SK-N-SH treated with all-trans-retinoic acid at 6 μM for 48 hours (cell line): ENCODE measurements at regions not wholly inside any gene's neighbourhood (a gene's known extent, or its start where the extent isn't known, plus 50 kb on each side); places are given as distances from the start of the nearest gene placed in this dataset.

Source experiments
- ATAC-seq: fragments of 200-7000 bp; cut with Tn5 transposase; 3 replicates; pipeline ENCODE4 v1.9.1; 2020; ENCODE audit warnings: mild to moderate bottlenecking, moderate library complexity
- ARNTL ChIP-seq: fragments of 450-650 bp; formaldehyde crosslinking; IDR thresholded peaks from 2 replicates; pipeline ENCODE4 v1.5.0; 2020; ENCODE audit warnings: low read depth, mild to moderate bottlenecking, moderate library complexity, borderline replicate concordance
- BACH2 ChIP-seq: fragments of 250-450 bp; sonication (Bioruptor Pico); IDR thresholded peaks from 2 replicates; pipeline ENCODE4 v1.9.0; 2021; ENCODE audit warnings: mild to moderate bottlenecking, borderline replicate concordance
- CSDC2 ChIP-seq: fragments of 250-450 bp; sonication (Bioruptor Pico); IDR thresholded peaks from 2 replicates; pipeline ENCODE4 v1.5.0; 2020; ENCODE audit warnings: mild to moderate bottlenecking, moderate library complexity
- ESRRG ChIP-seq: fragments of 250-450 bp; sonication (Bioruptor Pico); IDR thresholded peaks from 2 replicates; pipeline ENCODE4 v1.6.1; 2021; ENCODE audit warnings: mild to moderate bottlenecking
- GLIS3 ChIP-seq: fragments of 250-450 bp; sonication (Bioruptor Pico); IDR thresholded peaks from 2 replicates; pipeline ENCODE4 v1.5.0; 2020; ENCODE audit warnings: mild to moderate bottlenecking, moderate library complexity
- RARB ChIP-seq: fragments of 250-450 bp; sonication (Bioruptor Pico); IDR thresholded peaks from 2 replicates; pipeline ENCODE4 v1.8.0; 2021; ENCODE audit warnings: mild to moderate bottlenecking, moderate library complexity
- SNAI2 ChIP-seq: fragments of 250-450 bp; sonication (Bioruptor Pico); IDR thresholded peaks from 2 replicates; pipeline ENCODE4 v1.5.0; 2020; ENCODE audit warnings: mild to moderate bottlenecking, moderate library complexity
- TCF4 ChIP-seq: fragments of 250-450 bp; sonication (Bioruptor Pico); IDR thresholded peaks from 2 replicates; pipeline ENCODE4 v1.8.0; 2021; ENCODE audit warnings: mild to moderate bottlenecking, moderate library complexity, borderline replicate concordance
- TOX ChIP-seq: fragments of 250-450 bp; sonication (Bioruptor Pico); IDR thresholded peaks from 2 replicates; pipeline ENCODE4 v1.8.0; 2021; ENCODE audit warnings: mild to moderate bottlenecking, moderate library complexity, borderline replicate concordance
- ZC3H10 ChIP-seq: fragments of 250-450 bp; sonication (Bioruptor Pico); IDR thresholded peaks from 2 replicates; pipeline ENCODE4 v1.5.1; 2021; ENCODE audit warnings: mild to moderate bottlenecking, moderate library complexity
- ZFP30 ChIP-seq: fragments of 450-650 bp; formaldehyde crosslinking; IDR thresholded peaks from 2 replicates; pipeline ENCODE4 v1.5.0; 2022; ENCODE audit warnings: mild to moderate bottlenecking, moderate library complexity
- ZNF565 ChIP-seq: fragments of 450-650 bp; formaldehyde crosslinking; conservative IDR thresholded peaks from 2 replicates; pipeline ENCODE4 v1.5.0; 2020; ENCODE audit warnings: low read depth, mild to moderate bottlenecking, moderate library complexity
- ZNF8 ChIP-seq: fragments of 450-650 bp; formaldehyde crosslinking; IDR thresholded peaks from 2 replicates; pipeline ENCODE4 v1.5.0; 2020; ENCODE audit warnings: mild to moderate bottlenecking, moderate library complexity
- TF ChIP-seq, protein P1 (sequence below): fragments of 250-450 bp; sonication (Bioruptor Pico); IDR thresholded peaks from 2 replicates; pipeline ENCODE4 v1.5.1; 2020; ENCODE audit warnings: low read depth, mild to moderate bottlenecking, moderate library complexity
- TF ChIP-seq, protein P2 (sequence below): fragments of 250-450 bp; sonication (Bioruptor Pico); IDR thresholded peaks from 2 replicates; pipeline ENCODE4 v1.8.0; 2020; ENCODE audit warnings: mild to moderate bottlenecking, moderate library complexity, borderline replicate concordance
- TF ChIP-seq, protein P3 (sequence below): fragments of 250-450 bp; sonication (Bioruptor Pico); IDR thresholded peaks from 2 replicates; pipeline ENCODE4 v1.8.0; 2021; ENCODE audit warnings: low read depth, mild to moderate bottlenecking, moderate library complexity, borderline replicate concordance
- TF ChIP-seq, protein P4 (sequence below): fragments of 250-450 bp; sonication (Bioruptor Pico); IDR thresholded peaks from 2 replicates; pipeline ENCODE4 v1.5.0; 2020; ENCODE audit warnings: mild to moderate bottlenecking, moderate library complexity
- TF ChIP-seq, protein P5 (sequence below): fragments of 250-450 bp; sonication (Bioruptor Pico); IDR thresholded peaks from 2 replicates; pipeline ENCODE4 v1.5.1; 2021; ENCODE audit warnings: mild to moderate bottlenecking, moderate library complexity

DNA sequence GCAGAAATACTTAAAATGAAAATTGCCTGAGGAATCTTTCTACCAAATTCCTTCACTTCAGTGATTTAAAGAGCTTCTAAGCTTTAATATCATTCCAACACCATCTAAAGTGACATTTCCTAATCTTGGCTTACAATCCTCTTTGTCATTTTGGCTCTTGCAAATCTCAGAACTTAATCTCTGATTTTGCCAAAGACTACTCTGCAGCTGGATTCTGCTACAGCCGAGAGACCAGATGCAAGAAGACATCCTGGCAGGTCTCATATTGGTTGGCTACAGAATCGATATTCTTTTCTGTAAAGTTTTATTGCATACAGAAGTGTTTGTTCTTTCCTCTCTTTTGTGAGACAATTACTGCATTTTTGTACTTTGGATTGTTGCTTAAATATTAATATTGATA lies 716.5 kb upstream of the LRATD1 start:
- no peak for ATAC-seq
- TF ChIP-seq TOX (CRISPR knock-in tag), result no peak
- no peak for TF ChIP-seq BACH2 (CRISPR knock-in tag)
- TF ChIP-seq, protein P1, sequence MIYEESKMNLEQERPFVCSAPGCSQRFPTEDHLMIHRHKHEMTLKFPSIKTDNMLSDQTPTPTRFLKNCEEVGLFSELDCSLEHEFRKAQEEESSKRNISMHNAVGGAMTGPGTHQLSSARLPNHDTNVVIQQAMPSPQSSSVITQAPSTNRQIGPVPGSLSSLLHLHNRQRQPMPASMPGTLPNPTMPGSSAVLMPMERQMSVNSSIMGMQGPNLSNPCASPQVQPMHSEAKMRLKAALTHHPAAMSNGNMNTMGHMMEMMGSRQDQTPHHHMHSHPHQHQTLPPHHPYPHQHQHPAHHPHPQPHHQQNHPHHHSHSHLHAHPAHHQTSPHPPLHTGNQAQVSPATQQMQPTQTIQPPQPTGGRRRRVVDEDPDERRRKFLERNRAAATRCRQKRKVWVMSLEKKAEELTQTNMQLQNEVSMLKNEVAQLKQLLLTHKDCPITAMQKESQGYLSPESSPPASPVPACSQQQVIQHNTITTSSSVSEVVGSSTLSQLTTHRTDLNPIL (CRISPR knock-in tag), result no peak
- TF ChIP-seq ZNF8 (CRISPR knock-in tag), result no peak
- TF ChIP-seq ZFP30 (CRISPR knock-in tag), result no peak
- TF ChIP-seq, protein P2, sequence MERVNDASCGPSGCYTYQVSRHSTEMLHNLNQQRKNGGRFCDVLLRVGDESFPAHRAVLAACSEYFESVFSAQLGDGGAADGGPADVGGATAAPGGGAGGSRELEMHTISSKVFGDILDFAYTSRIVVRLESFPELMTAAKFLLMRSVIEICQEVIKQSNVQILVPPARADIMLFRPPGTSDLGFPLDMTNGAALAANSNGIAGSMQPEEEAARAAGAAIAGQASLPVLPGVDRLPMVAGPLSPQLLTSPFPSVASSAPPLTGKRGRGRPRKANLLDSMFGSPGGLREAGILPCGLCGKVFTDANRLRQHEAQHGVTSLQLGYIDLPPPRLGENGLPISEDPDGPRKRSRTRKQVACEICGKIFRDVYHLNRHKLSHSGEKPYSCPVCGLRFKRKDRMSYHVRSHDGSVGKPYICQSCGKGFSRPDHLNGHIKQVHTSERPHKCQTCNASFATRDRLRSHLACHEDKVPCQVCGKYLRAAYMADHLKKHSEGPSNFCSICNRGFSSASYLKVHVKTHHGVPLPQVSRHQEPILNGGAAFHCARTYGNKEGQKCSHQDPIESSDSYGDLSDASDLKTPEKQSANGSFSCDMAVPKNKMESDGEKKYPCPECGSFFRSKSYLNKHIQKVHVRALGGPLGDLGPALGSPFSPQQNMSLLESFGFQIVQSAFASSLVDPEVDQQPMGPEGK (CRISPR knock-in tag), result no peak
- TF ChIP-seq RARB (CRISPR knock-in tag), result no peak
- no peak for TF ChIP-seq SNAI2 (CRISPR knock-in tag)
- TF ChIP-seq, protein P3, sequence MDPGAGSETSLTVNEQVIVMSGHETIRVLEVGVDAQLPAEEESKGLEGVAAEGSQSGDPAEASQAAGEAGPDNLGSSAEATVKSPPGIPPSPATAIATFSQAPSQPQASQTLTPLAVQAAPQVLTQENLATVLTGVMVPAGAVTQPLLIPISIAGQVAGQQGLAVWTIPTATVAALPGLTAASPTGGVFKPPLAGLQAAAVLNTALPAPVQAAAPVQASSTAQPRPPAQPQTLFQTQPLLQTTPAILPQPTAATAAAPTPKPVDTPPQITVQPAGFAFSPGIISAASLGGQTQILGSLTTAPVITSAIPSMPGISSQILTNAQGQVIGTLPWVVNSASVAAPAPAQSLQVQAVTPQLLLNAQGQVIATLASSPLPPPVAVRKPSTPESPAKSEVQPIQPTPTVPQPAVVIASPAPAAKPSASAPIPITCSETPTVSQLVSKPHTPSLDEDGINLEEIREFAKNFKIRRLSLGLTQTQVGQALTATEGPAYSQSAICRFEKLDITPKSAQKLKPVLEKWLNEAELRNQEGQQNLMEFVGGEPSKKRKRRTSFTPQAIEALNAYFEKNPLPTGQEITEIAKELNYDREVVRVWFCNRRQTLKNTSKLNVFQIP, result no peak
- no peak for TF ChIP-seq ZNF565 (CRISPR knock-in tag)
- no peak for TF ChIP-seq TCF4 (CRISPR knock-in tag)

DNA sequence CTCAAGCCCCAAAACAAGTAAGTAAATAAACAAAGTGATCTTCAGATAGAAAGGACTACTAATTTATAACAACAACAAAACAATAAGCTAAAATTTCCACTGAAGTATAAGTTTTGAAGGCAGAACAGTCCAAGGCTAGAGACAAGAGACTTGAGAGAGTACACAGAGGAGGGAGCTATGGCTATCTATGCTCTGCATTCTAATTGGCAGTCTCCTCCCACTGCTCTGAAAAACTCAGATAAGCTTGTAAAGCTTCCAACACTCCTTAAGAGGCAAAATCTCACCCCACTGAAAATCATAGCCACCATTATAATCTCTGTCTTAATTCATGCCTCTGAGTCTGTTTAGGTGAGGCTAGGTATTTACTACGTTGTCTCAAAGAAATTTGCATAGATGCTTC lies 714.6 kb upstream of the LRATD1 start:
- TF ChIP-seq, protein P4, sequence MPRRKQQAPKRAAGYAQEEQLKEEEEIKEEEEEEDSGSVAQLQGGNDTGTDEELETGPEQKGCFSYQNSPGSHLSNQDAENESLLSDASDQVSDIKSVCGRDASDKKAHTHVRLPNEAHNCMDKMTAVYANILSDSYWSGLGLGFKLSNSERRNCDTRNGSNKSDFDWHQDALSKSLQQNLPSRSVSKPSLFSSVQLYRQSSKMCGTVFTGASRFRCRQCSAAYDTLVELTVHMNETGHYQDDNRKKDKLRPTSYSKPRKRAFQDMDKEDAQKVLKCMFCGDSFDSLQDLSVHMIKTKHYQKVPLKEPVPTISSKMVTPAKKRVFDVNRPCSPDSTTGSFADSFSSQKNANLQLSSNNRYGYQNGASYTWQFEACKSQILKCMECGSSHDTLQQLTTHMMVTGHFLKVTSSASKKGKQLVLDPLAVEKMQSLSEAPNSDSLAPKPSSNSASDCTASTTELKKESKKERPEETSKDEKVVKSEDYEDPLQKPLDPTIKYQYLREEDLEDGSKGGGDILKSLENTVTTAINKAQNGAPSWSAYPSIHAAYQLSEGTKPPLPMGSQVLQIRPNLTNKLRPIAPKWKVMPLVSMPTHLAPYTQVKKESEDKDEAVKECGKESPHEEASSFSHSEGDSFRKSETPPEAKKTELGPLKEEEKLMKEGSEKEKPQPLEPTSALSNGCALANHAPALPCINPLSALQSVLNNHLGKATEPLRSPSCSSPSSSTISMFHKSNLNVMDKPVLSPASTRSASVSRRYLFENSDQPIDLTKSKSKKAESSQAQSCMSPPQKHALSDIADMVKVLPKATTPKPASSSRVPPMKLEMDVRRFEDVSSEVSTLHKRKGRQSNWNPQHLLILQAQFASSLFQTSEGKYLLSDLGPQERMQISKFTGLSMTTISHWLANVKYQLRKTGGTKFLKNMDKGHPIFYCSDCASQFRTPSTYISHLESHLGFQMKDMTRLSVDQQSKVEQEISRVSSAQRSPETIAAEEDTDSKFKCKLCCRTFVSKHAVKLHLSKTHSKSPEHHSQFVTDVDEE (CRISPR knock-in tag), result no peak
- TF ChIP-seq ARNTL (CRISPR knock-in tag) (no peak), ESRRG (no peak), CSDC2 (CRISPR knock-in tag) (no peak), ZNF565 (CRISPR knock-in tag) (no peak), SNAI2 (CRISPR knock-in tag) (no peak), TOX (CRISPR knock-in tag) (no peak), ZNF8 (CRISPR knock-in tag) (no peak), ZFP30 (CRISPR knock-in tag) (no peak), GLIS3 (CRISPR knock-in tag) (no peak), RARB (CRISPR knock-in tag) (no peak), ZC3H10 (CRISPR knock-in tag) (no peak)
- TF ChIP-seq, protein P5, sequence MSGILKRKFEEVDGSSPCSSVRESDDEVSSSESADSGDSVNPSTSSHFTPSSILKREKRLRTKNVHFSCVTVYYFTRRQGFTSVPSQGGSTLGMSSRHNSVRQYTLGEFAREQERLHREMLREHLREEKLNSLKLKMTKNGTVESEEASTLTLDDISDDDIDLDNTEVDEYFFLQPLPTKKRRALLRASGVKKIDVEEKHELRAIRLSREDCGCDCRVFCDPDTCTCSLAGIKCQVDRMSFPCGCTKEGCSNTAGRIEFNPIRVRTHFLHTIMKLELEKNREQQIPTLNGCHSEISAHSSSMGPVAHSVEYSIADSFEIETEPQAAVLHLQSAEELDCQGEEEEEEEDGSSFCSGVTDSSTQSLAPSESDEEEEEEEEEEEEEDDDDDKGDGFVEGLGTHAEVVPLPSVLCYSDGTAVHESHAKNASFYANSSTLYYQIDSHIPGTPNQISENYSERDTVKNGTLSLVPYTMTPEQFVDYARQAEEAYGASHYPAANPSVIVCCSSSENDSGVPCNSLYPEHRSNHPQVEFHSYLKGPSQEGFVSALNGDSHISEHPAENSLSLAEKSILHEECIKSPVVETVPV (CRISPR knock-in tag), result no peak
- TF ChIP-seq, protein P2 (CRISPR knock-in tag), result no peak
- TF ChIP-seq, protein P3, result no peak
- no peak for ATAC-seq
